ENCODE measurements at regions not wholly inside any gene's neighbourhood (a gene's known extent, or its start where the extent isn't known, plus 50 kb on each side); places are given as distances from the start of the nearest gene placed in this dataset.

- in situ Hi-C loops (cut with MboI; ENCODE audit: low pct_ligation_motif_present in 1 of 4, low pct_unique_long_range_greater_than_20kb in 1 of 4, low sequenced_read_pairs in 3 of 4) = loop anchor here in 2 of 4 donors (10.0 to 25.0 kb wide), 2 partner anchors 181 to 184 kb away; partner anchors contain the start of gene PLPP3 (in 1 of the 2)
- no peak overlapping the region for H3K4me3 ChIP-seq
- no peak overlapping the region for H3K27ac ChIP-seq
- WGBS, 2 donors (ENCODE audit: low coverage in 1 of 2) = 73 to 85% methylated on average over 3 to 4 of the region's 4 CpGs
- TF ChIP-seq, protein P1, sequence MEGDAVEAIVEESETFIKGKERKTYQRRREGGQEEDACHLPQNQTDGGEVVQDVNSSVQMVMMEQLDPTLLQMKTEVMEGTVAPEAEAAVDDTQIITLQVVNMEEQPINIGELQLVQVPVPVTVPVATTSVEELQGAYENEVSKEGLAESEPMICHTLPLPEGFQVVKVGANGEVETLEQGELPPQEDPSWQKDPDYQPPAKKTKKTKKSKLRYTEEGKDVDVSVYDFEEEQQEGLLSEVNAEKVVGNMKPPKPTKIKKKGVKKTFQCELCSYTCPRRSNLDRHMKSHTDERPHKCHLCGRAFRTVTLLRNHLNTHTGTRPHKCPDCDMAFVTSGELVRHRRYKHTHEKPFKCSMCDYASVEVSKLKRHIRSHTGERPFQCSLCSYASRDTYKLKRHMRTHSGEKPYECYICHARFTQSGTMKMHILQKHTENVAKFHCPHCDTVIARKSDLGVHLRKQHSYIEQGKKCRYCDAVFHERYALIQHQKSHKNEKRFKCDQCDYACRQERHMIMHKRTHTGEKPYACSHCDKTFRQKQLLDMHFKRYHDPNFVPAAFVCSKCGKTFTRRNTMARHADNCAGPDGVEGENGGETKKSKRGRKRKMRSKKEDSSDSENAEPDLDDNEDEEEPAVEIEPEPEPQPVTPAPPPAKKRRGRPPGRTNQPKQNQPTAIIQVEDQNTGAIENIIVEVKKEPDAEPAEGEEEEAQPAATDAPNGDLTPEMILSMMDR (IDR thresholded peaks at IDR 0.05) = no peak
- TF ChIP-seq POLR2A (IDR thresholded peaks at IDR 0.05) (no peak), EP300 (IDR thresholded peaks at IDR 0.05; ENCODE audit: low read depth) (no peak), POLR2AphosphoS5 (IDR thresholded peaks at IDR 0.05) (no peak)
- H3K4me1 ChIP-seq = no peaks in the 10 kb centered on the region
- no peaks in the 10 kb centered on the region for H3K27me3 ChIP-seq
- DNase-seq = no peak
- no peaks in the 10 kb centered on the region for H3K9me3 ChIP-seq
- no peaks in the 10 kb centered on the region for H3K36me3 ChIP-seq
- intact Hi-C loops (cut with DNase I; ENCODE audit: low total_unique reads) = no loop called here
Observed at GRCh38 chr1:56403321-56403720, 176.0 kb downstream of the PLPP3 start.

- intact Hi-C loops (cut with DNase I; ENCODE audit: low total_unique reads) = no loop called here
- Histone ChIP-seq H3K36me3 (no peaks in the 10 kb centered on the region), H3K4me1 (no peaks in the 10 kb centered on the region), H3K4me3 (no peak overlapping the region), H3K9me3 (no peaks in the 10 kb centered on the region), H3K27me3 (no peaks in the 10 kb centered on the region), H3K27ac (no peak overlapping the region)
- 81 to 91% methylated on average over 1 of the region's 1 CpG for WGBS, 2 donors (ENCODE audit: low coverage in 1 of 2)
- in situ Hi-C loops (cut with MboI; ENCODE audit: low pct_ligation_motif_present in 1 of 4, low pct_unique_long_range_greater_than_20kb in 1 of 4, low sequenced_read_pairs in 3 of 4) = loop anchor here in 2 of 4 donors (10.0 to 25.0 kb wide), 2 partner anchors 184 to 186 kb away; partner anchors contain the start of gene PLPP3 (in 1 of the 2)
- no peak for DNase-seq
- TF ChIP-seq POLR2AphosphoS5 (IDR thresholded peaks at IDR 0.05) = no peak
Observed at GRCh38 chr1:56401191-56401590, 178.2 kb downstream of the PLPP3 start.

GRCh38 chr1:56400526-56400925 is 178.8 kb downstream of the PLPP3 start:
- TF ChIP-seq, protein P1 (IDR thresholded peaks at IDR 0.05) = no peak
- TF ChIP-seq POLR2AphosphoS5 (IDR thresholded peaks at IDR 0.05) = no peak
- no peaks in the 10 kb centered on the region for H3K27me3 ChIP-seq
- no peak overlapping the region for H3K27ac ChIP-seq
- in situ Hi-C loops (cut with MboI; ENCODE audit: low pct_ligation_motif_present in 1 of 4, low pct_unique_long_range_greater_than_20kb in 1 of 4, low sequenced_read_pairs in 3 of 4) = loop anchor here in 2 of 4 donors (10.0 to 25.0 kb wide), 2 partner anchors 184 to 187 kb away; partner anchors contain the start of gene PLPP3 (in 1 of the 2)
- no peak for DNase-seq
- no peak overlapping the region for H3K4me3 ChIP-seq
- no peaks in the 10 kb centered on the region for H3K4me1 ChIP-seq
- no peaks in the 10 kb centered on the region for H3K36me3 ChIP-seq
- intact Hi-C loops (cut with DNase I; ENCODE audit: low total_unique reads) = no loop called here
- no peaks in the 10 kb centered on the region for H3K9me3 ChIP-seq

DNA sequence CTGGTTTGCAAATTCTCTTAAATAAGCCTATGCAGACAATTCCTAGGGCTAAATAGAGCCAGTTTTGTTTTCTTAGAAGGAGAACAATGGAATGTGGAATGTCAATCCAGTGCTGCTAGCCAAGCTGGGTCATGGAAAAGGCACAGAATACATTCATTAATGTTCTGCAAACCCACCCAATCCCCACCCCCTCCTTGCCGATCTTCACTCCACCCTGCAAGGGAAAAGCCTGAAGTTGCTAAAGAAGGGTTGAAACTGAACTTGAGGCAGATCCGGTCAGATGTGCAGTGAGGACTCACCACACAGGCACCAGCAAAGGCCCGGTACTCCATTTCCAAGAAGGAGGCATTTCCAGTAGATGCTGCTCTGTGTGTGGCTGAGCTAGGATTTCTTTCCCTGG is 179.6 kb downstream of the PLPP3 start:
- intact Hi-C loops (cut with DNase I; ENCODE audit: low total_unique reads) = no loop called here
- no peaks in the 10 kb centered on the region for H3K27me3 ChIP-seq

More for the DNA sequence above, 179.6 kb downstream of the PLPP3 start:
- no peak overlapping the region for H3K4me3 ChIP-seq
- no peaks in the 10 kb centered on the region for H3K9me3 ChIP-seq
- TF ChIP-seq, protein P1 (IDR thresholded peaks at IDR 0.05) = no peak
- TF ChIP-seq POLR2A (IDR thresholded peaks at IDR 0.05) = no peak
- no peak for TF ChIP-seq POLR2AphosphoS5 (IDR thresholded peaks at IDR 0.05)
- TF ChIP-seq EP300 (IDR thresholded peaks at IDR 0.05; ENCODE audit: low read depth) = no peak
- H3K36me3 ChIP-seq = no peaks in the 10 kb centered on the region
- in situ Hi-C loops (cut with MboI; ENCODE audit: low pct_ligation_motif_present in 1 of 4, low pct_unique_long_range_greater_than_20kb in 1 of 4, low sequenced_read_pairs in 3 of 4) = loop anchor here in 2 of 4 donors (10.0 to 25.0 kb wide), 2 partner anchors 185 to 188 kb away; partner anchors contain the start of gene PLPP3 (in 1 of the 2)
- no peak for DNase-seq
- H3K27ac ChIP-seq = no peak overlapping the region
- no peaks in the 10 kb centered on the region for H3K4me1 ChIP-seq
- WGBS, 2 donors (ENCODE audit: low coverage in 1 of 2) = 94 to 100% methylated on average over 2 to 3 of the region's 3 CpGs
